Progenitor cell of endocrine pancreas (in vitro differentiated cells): ENCODE measurements at regions not wholly inside any gene's neighbourhood (a gene's known extent, or its start where the extent isn't known, plus 50 kb on each side); places are given as distances from the start of the nearest gene placed in this dataset.

Source experiments
- DNase-seq: peaks from one replicate; pipeline ENCODE4 v3.0.0; 2021; ENCODE audit warnings: low spot score; ENCODE audit not compliant: unreplicated experiment
- H3K27ac Mint-ChIP-seq: 2 replicates; pipeline ENCODE4 v1.8.0; 2021; ENCODE audit warnings: mild to moderate bottlenecking, moderate library complexity, mixed read lengths
- H3K27me3 Mint-ChIP-seq: 2 replicates; pipeline ENCODE4 v1.8.0; 2021; ENCODE audit warnings: mixed read lengths
- H3K36me3 Mint-ChIP-seq: 2 replicates; pipeline ENCODE4 v1.8.0; 2022; ENCODE audit warnings: mixed read lengths; ENCODE audit not compliant: insufficient read depth
- H3K4me1 Mint-ChIP-seq: 2 replicates; pipeline ENCODE4 v1.8.0; 2021; ENCODE audit warnings: low read depth, mixed read lengths
- H3K4me3 Mint-ChIP-seq: 2 replicates; pipeline ENCODE4 v1.8.0; 2021; ENCODE audit warnings: low read depth, mild to moderate bottlenecking, moderate library complexity, mixed read lengths
- H3K9me3 Mint-ChIP-seq: 2 replicates; pipeline ENCODE4 v1.8.0; 2021; ENCODE audit warnings: low read depth, mixed read lengths
- CTCF ChIP-seq: fragments of 200-600 bp; sonication (generic); IDR thresholded peaks from one replicate; pipeline ENCODE4 v1.5.0; 2021; ENCODE audit warnings: antibody characterized with exemption, mild to moderate bottlenecking; ENCODE audit not compliant: unreplicated experiment

- peaks cover 23% of the 10 kb centered on the region for H3K4me1 Mint-ChIP-seq
- H3K4me3 Mint-ChIP-seq = no peak overlapping the region
- TF ChIP-seq CTCF = no peak
Measured at GRCh38 chr5:107764976-107765804, 94.5 kb upstream of the EFNA5 start.

GRCh38 chr5:107764282-107764681 lies 93.5 kb upstream of the EFNA5 start:
- Mint-ChIP-seq H3K27ac (no peak overlapping the region), H3K36me3 (no peaks in the 10 kb centered on the region), H3K4me3 (no peak overlapping the region), H3K27me3 (peaks cover 10% of the 10 kb centered on the region), H3K4me1 (peaks cover 19% of the 10 kb centered on the region), H3K9me3 (no peaks in the 10 kb centered on the region)
- no peak for TF ChIP-seq CTCF
- DNase-seq = no peak

More at GRCh38 chr5:107764976-107765804, 94.5 kb upstream of the EFNA5 start:
- Mint-ChIP-seq H3K27ac (no peak overlapping the region), H3K36me3 (no peaks in the 10 kb centered on the region), H3K27me3 (peaks cover 18% of the 10 kb centered on the region), H3K9me3 (no peaks in the 10 kb centered on the region)
- no peak for DNase-seq

GRCh38 chr5:107753427-107753826 lies 82.7 kb upstream of the EFNA5 start:
- peaks cover 1% of the 10 kb centered on the region for H3K36me3 Mint-ChIP-seq
- H3K9me3 Mint-ChIP-seq = peaks cover 8% of the 10 kb centered on the region
- peaks cover 3% of the 10 kb centered on the region for H3K27me3 Mint-ChIP-seq
- no peak overlapping the region for H3K27ac Mint-ChIP-seq
- no peak for TF ChIP-seq CTCF
- H3K4me3 Mint-ChIP-seq = no peak overlapping the region
- no peak for DNase-seq
- no peaks in the 10 kb centered on the region for H3K4me1 Mint-ChIP-seq

- Mint-ChIP-seq H3K36me3 (no peaks in the 10 kb centered on the region), H3K27ac (no peak overlapping the region), H3K4me3 (no peak overlapping the region), H3K27me3 (peaks cover 9% of the 10 kb centered on the region), H3K4me1 (peaks cover 3% of the 10 kb centered on the region), H3K9me3 (peaks cover 5% of the 10 kb centered on the region)
- TF ChIP-seq CTCF = no peak
- DNase-seq = no peak
Measured at GRCh38 chr5:107744418-107745330, 73.9 kb upstream of the EFNA5 start.

- no peak overlapping the region for H3K27ac Mint-ChIP-seq
- no peak for DNase-seq
Measured at GRCh38 chr5:107743373-107744000, 72.8 kb upstream of the EFNA5 start.

More at GRCh38 chr5:107743373-107744000, 72.8 kb upstream of the EFNA5 start:
- peaks cover 7% of the 10 kb centered on the region for H3K27me3 Mint-ChIP-seq
- H3K4me3 Mint-ChIP-seq = no peak overlapping the region
- no peaks in the 10 kb centered on the region for H3K36me3 Mint-ChIP-seq
- peaks cover 5% of the 10 kb centered on the region for H3K9me3 Mint-ChIP-seq
- no peak for TF ChIP-seq CTCF
- H3K4me1 Mint-ChIP-seq = peaks cover 3% of the 10 kb centered on the region
